ENCODE measurements at regions not wholly inside any gene's neighbourhood (a gene's known extent, or its start where the extent isn't known, plus 50 kb on each side); places are given as distances from the start of the nearest gene placed in this dataset.

DNA sequence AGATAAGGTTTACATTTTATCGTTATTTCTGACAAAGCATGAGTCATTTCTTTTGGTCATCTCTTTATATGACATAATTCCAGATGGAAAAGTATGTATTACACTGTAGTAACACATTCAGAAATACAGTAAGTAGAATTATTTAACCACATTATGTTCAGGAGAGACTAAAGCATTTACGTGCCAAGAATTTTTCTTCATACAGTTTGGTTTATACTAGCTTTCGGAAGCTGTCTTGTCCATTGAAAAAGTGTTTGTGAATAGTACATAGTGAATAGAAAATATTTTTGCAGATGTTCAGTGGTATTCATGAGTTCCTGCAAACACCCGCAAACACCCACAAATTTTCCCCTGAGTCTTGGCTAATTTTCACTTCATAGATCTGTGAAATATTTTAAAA lies 1033.0 kb upstream of the INTU start:
- no peak overlapping the region for H3K4me3 ChIP-seq (ENCODE audit: low read depth, low read length)
- DNase-seq (ENCODE audit: low read depth) = no peak
- TF ChIP-seq, protein P1, sequence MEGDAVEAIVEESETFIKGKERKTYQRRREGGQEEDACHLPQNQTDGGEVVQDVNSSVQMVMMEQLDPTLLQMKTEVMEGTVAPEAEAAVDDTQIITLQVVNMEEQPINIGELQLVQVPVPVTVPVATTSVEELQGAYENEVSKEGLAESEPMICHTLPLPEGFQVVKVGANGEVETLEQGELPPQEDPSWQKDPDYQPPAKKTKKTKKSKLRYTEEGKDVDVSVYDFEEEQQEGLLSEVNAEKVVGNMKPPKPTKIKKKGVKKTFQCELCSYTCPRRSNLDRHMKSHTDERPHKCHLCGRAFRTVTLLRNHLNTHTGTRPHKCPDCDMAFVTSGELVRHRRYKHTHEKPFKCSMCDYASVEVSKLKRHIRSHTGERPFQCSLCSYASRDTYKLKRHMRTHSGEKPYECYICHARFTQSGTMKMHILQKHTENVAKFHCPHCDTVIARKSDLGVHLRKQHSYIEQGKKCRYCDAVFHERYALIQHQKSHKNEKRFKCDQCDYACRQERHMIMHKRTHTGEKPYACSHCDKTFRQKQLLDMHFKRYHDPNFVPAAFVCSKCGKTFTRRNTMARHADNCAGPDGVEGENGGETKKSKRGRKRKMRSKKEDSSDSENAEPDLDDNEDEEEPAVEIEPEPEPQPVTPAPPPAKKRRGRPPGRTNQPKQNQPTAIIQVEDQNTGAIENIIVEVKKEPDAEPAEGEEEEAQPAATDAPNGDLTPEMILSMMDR (conservative IDR thresholded peaks at IDR 0.05; ENCODE audit: low read depth, low read length) = no peak

DNA sequence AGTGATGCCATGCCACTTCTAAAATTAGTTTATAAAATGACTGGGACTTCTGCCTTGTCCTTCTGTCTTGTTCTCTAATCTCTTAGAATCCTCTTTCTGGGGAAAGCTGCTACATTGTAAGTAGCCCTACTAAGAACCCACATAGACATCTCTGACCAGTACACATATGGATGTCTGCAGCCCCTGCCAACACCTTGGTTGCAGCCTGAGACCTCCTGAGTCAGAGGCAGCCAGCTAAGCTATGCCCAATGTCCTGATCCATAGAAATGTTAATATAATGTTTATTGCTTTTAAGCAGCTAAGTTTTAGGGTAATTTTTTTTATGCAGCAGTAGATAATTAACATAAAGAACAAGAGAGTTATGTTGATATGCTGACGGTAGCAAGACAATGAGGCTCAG lies 1029.5 kb upstream of the INTU start:
- TF ChIP-seq, protein P1 (conservative IDR thresholded peaks at IDR 0.05; ENCODE audit: low read depth, low read length) = no peak
- no peak overlapping the region for H3K4me3 ChIP-seq (ENCODE audit: low read depth, low read length)
- no peak for DNase-seq (ENCODE audit: low read depth)

GRCh38 chr4:126603825-126604224 lies 1028.9 kb upstream of the INTU start:
- no peak overlapping the region for H3K4me3 ChIP-seq (ENCODE audit: low read depth, low read length)
- no peak for DNase-seq (ENCODE audit: low read depth)
- TF ChIP-seq, protein P1 (conservative IDR thresholded peaks at IDR 0.05; ENCODE audit: low read depth, low read length) = no peak

- no peak overlapping the region for H3K4me3 ChIP-seq (ENCODE audit: low read depth, low read length)
- TF ChIP-seq, protein P1 (conservative IDR thresholded peaks at IDR 0.05; ENCODE audit: low read depth, low read length) = peak; percentile 85
- DNase-seq (ENCODE audit: low read depth) = no peak
Observed at GRCh38 chr4:126604268-126604867, 1028.4 kb upstream of the INTU start.

- TF ChIP-seq, protein P1 (conservative IDR thresholded peaks at IDR 0.05; ENCODE audit: low read depth, low read length) = no peak
- no peak overlapping the region for H3K4me3 ChIP-seq (ENCODE audit: low read depth, low read length)
- DNase-seq (ENCODE audit: low read depth) = no peak
Observed at GRCh38 chr4:126610933-126611332, 1021.8 kb upstream of the INTU start.

DNA sequence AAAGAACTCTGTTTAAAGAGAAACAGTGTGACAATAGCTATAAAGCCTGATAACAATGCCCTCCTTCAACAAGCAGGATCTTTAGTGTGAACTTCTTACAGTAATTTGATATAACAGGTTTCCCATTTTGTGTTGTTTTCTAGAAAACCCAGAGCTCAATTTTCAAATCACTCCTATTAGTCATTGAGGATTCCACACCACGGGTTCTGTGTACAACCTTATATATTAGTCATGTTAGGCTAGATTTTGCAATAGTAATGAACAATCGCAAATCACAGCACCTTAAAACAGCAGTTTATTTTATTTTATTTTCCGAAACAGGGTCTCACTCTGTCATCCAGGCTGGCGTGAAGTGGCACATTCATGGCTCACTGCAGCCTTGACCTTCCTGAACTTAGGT lies 1020.9 kb upstream of the INTU start:
- TF ChIP-seq, protein P1 (conservative IDR thresholded peaks at IDR 0.05; ENCODE audit: low read depth, low read length) = no peak
- no peak for DNase-seq (ENCODE audit: low read depth)
- H3K4me3 ChIP-seq (ENCODE audit: low read depth, low read length) = no peak overlapping the region

GRCh38 chr4:126614356-126614855 lies 1018.4 kb upstream of the INTU start:
- DNase-seq (ENCODE audit: low read depth) = no peak
- no peak overlapping the region for H3K4me3 ChIP-seq (ENCODE audit: low read depth, low read length)
- TF ChIP-seq, protein P1 (conservative IDR thresholded peaks at IDR 0.05; ENCODE audit: low read depth, low read length) = no peak
